ENCODE measurements at regions not wholly inside any gene's neighbourhood (a gene's known extent, or its start where the extent isn't known, plus 50 kb on each side); places are given as distances from the start of the nearest gene placed in this dataset.

DNA sequence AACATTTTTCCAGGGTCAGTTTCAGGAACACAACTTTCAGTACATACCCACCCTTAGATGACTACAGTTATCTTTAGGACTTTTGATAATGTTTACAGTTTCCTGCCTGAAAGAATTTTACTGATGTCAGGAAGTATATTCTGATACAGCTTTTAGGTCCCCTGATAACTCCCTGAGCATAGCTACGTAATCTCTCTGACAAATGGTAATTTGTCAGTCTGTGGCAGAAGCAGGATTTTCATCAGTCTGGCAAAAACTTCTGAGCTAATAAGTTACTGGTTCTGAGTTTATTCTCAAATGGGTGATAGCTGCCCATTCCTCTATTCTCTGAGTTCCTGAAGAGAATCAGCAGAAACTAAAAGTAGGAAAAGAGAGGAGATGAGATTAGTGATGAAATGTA is 270.1 kb upstream of the MTPN start:
- H3K27ac ChIP-seq, result no peak overlapping the region
- TF ChIP-seq, protein P1, sequence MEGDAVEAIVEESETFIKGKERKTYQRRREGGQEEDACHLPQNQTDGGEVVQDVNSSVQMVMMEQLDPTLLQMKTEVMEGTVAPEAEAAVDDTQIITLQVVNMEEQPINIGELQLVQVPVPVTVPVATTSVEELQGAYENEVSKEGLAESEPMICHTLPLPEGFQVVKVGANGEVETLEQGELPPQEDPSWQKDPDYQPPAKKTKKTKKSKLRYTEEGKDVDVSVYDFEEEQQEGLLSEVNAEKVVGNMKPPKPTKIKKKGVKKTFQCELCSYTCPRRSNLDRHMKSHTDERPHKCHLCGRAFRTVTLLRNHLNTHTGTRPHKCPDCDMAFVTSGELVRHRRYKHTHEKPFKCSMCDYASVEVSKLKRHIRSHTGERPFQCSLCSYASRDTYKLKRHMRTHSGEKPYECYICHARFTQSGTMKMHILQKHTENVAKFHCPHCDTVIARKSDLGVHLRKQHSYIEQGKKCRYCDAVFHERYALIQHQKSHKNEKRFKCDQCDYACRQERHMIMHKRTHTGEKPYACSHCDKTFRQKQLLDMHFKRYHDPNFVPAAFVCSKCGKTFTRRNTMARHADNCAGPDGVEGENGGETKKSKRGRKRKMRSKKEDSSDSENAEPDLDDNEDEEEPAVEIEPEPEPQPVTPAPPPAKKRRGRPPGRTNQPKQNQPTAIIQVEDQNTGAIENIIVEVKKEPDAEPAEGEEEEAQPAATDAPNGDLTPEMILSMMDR (conservative IDR thresholded peaks at IDR 0.05), result no peak
- TF ChIP-seq ZFX (IDR thresholded peaks at IDR 0.05), result no peak

DNA sequence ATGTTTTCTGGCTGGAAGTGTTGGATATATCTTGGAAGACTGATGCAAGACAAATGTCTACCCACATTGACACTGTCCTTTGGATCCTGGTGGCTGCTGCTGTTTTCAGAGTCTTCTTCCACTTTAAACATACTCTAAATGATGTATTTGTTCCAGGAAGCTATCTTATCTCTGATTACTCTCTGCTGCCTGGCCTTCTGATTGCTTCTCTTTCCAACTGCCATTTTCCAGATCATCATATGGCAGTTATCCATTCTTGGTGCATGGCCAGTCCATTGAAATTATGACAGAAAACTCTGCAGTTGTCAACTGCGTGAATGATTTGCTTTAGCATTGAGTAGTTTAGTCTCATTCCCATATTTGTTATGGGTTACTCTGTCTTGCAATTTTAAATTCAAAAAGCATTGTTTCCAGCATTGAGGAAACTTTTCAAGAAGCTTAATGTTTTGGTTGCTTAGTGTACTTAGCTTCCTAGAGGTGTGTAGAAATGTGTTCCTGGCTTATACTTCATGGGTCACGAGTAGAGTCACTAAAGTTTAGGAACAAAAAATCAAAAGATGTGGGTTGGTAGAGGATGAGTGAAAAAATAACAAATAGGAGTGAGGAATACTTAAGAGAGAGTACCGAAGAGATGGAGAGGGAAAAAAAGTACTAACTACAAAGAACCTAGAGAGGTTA is 268.3 kb upstream of the MTPN start:
- H3K27ac ChIP-seq, result no peak overlapping the region
- TF ChIP-seq, protein P1 (conservative IDR thresholded peaks at IDR 0.05), result no peak
- no peak for TF ChIP-seq ZFX (IDR thresholded peaks at IDR 0.05)

DNA sequence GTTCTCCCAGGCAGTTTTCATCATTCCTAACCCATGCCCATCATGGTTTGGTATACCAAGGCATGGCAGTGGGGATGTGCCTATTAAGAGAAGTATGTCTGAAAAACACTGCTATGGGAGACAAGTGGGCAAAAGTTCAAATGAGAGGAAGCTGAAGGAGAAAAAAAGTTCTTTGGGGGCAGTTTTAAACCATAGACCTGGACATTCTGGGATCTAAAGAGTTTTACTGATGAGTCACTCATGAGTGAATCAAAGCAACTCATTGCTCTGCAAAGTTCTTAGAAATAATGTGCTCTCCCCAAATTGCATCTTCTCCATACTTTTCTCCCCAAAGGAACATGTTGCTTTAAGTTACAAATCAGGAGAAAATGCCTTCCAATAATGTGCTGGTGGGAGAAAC is 256.9 kb upstream of the MTPN start:
- no peak for TF ChIP-seq ZFX (IDR thresholded peaks at IDR 0.05)
- TF ChIP-seq, protein P1 (conservative IDR thresholded peaks at IDR 0.05), result no peak
- no peak overlapping the region for H3K27ac ChIP-seq

- H3K27ac ChIP-seq, result no peak overlapping the region
- TF ChIP-seq, protein P1 (conservative IDR thresholded peaks at IDR 0.05), result no peak
- TF ChIP-seq ZFX (IDR thresholded peaks at IDR 0.05), result no peak
These were observed 253.1 kb upstream of the MTPN start for GRCh38 chr7:136230210-136230609.

DNA sequence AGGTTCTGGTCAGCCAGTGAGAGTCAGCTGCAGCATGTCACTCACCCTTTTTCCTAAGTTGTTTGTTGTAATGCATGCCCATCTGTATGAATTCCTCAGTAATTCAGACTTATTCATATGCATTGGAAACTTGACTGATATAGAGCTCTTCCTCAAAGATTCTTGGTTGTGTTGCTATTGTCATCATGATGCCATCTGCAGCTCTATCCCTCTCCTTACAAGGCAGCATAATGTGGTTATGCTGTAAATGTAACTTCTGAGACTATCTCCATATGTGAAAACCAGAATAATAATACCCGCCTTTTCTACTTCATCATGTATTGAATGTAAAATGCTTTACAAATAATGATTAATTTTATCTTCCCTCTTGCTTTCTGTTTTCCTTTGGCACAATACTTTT is 252.6 kb upstream of the MTPN start:
- TF ChIP-seq, protein P1 (conservative IDR thresholded peaks at IDR 0.05), result no peak
- TF ChIP-seq ZFX (IDR thresholded peaks at IDR 0.05), result no peak
- no peak overlapping the region for H3K27ac ChIP-seq

GRCh38 chr7:136228171-136228570 is 251.0 kb upstream of the MTPN start:
- no peak for TF ChIP-seq ZFX (IDR thresholded peaks at IDR 0.05)
- TF ChIP-seq, protein P1 (conservative IDR thresholded peaks at IDR 0.05), result no peak
- no peak overlapping the region for H3K27ac ChIP-seq

GRCh38 chr7:136214356-136214755 is 237.2 kb upstream of the MTPN start:
- no peak overlapping the region for H3K27ac ChIP-seq
- TF ChIP-seq, protein P1 (conservative IDR thresholded peaks at IDR 0.05), result peak; percentile 34
- TF ChIP-seq ZFX (IDR thresholded peaks at IDR 0.05), result no peak

Measured in C4-2B (cell line).